HEK293 (cell line): ENCODE measurements at regions not wholly inside any gene's neighbourhood (a gene's known extent, or its start where the extent isn't known, plus 50 kb on each side); places are given as distances from the start of the nearest gene placed in this dataset.

Source experiments
- CTCF ChIA-PET: fragments of 350-600 bp; formaldehyde crosslinking; extraction: SDS; loops from one replicate; lab custom pipeline; 2021; ENCODE audit warnings: antibody characterized with exemption; lab: Yijun Ruan, JAX
- POLR2A ChIA-PET: fragments of 300-600 bp; formaldehyde crosslinking; extraction: SDS; loops from one replicate; lab custom pipeline; 2020; ENCODE audit warnings: antibody characterized with exemption, inconsistent platforms; lab: Yijun Ruan, JAX
- H3K27ac ChIP-seq: fragments of 200-500 bp; sonication (Bioruptor generic); 2 replicates; pipeline ENCODE4 v1.5.1; 2014; ENCODE audit warnings: low read depth, low read length, control low read depth, inconsistent platforms; ENCODE audit errors: extremely low read depth
- H3K36me3 ChIP-seq, 2 experiments: fragments of 200-500 bp in 1 of 2; sonication (Bioruptor generic) in 1 of 2; 1 replicate in 1 of 2; 2 replicates in 1 of 2; pipeline ENCODE4 v1.5.1; 2014 to 2017; ENCODE audit warnings: inconsistent platforms in 2 of 2, low read length in 2 of 2; ENCODE audit not compliant: control insufficient read depth in 2 of 2, insufficient read depth in 1 of 2
- H3K4me1 ChIP-seq: fragments of 200-500 bp; sonication (Bioruptor generic); 2 replicates; pipeline ENCODE4 v1.5.1; 2014; ENCODE audit warnings: mild to moderate bottlenecking, low read length, inconsistent platforms; ENCODE audit not compliant: control insufficient read depth, insufficient read depth
- H3K4me3 ChIP-seq: 2 replicates; pipeline ENCODE4 v1.5.1; 2011; ENCODE audit warnings: low read depth, mild to moderate bottlenecking, control low read depth, low read length, moderate library complexity
- H3K9me3 ChIP-seq: fragments of 200-500 bp; sonication (Bioruptor generic); 2 replicates; pipeline ENCODE4 v1.5.1; 2014; ENCODE audit warnings: low read depth, low read length, inconsistent platforms; ENCODE audit not compliant: control insufficient read depth, insufficient read depth
- EGR2 ChIP-seq: fragments of 450-650 bp; formaldehyde crosslinking; IDR thresholded peaks from 2 replicates; pipeline ENCODE4 v1.5.1; 2016; ENCODE audit warnings: low read depth, missing biosample characterization, missing genetic modification characterization
- MYNN ChIP-seq: fragments of 450-650 bp; formaldehyde crosslinking; IDR thresholded peaks from 2 replicates; pipeline ENCODE4 v1.5.1; 2016; ENCODE audit warnings: missing biosample characterization, missing genetic modification characterization, borderline replicate concordance
- OSR2 ChIP-seq: fragments of 450-650 bp; formaldehyde crosslinking; IDR thresholded peaks from 2 replicates; pipeline ENCODE4 v1.5.1; 2016; ENCODE audit warnings: missing biosample characterization, missing genetic modification characterization
- SCRT2 ChIP-seq: fragments of 450-650 bp; formaldehyde crosslinking; IDR thresholded peaks from 2 replicates; pipeline ENCODE4 v1.5.1; 2016; ENCODE audit warnings: missing biosample characterization, missing genetic modification characterization
- SETDB1 ChIP-seq: IDR thresholded peaks from one replicate; pipeline ENCODE4 v1.6.1; 2017; ENCODE audit warnings: mild to moderate bottlenecking, low read length, moderate library complexity, mixed read lengths; ENCODE audit not compliant: insufficient read length
- TRIM28 ChIP-seq: IDR thresholded peaks from 2 replicates; pipeline ENCODE4 v1.6.1; 2011; ENCODE audit warnings: low read length, control low read depth, borderline replicate concordance
- ZBTB1 ChIP-seq: fragments of 450-650 bp; formaldehyde crosslinking; IDR thresholded peaks from 2 replicates; pipeline ENCODE4 v1.5.1; 2016; ENCODE audit warnings: missing biosample characterization, missing genetic modification characterization
- ZBTB7A ChIP-seq: fragments of 450-650 bp; formaldehyde crosslinking; IDR thresholded peaks from 2 replicates; pipeline ENCODE4 v1.5.1; 2016; ENCODE audit warnings: low read depth, missing biosample characterization, missing genetic modification characterization
- ZIC2 ChIP-seq: fragments of 450-650 bp; formaldehyde crosslinking; IDR thresholded peaks from 2 replicates; pipeline ENCODE4 v1.5.1; 2016; ENCODE audit warnings: missing biosample characterization, missing genetic modification characterization
- ZNF133 ChIP-seq: fragments of 450-650 bp; formaldehyde crosslinking; IDR thresholded peaks from 2 replicates; pipeline ENCODE4 v1.5.1; 2016; ENCODE audit warnings: missing biosample characterization, missing genetic modification characterization
- ZNF140 ChIP-seq: fragments of 450-650 bp; formaldehyde crosslinking; IDR thresholded peaks from 2 replicates; pipeline ENCODE4 v1.5.1; 2016; ENCODE audit warnings: missing biosample characterization, missing genetic modification characterization
- ZNF174 ChIP-seq: fragments of 450-650 bp; formaldehyde crosslinking; IDR thresholded peaks from 2 replicates; pipeline ENCODE4 v1.5.0; 2017; ENCODE audit warnings: missing biosample characterization, mild to moderate bottlenecking, missing genetic modification characterization
- ZNF175 ChIP-seq: fragments of 450-650 bp; formaldehyde crosslinking; IDR thresholded peaks from 2 replicates; pipeline ENCODE4 v1.5.1; 2016; ENCODE audit warnings: missing biosample characterization, missing genetic modification characterization
- ZNF2 ChIP-seq: fragments of 450-650 bp; formaldehyde crosslinking; IDR thresholded peaks from 2 replicates; pipeline ENCODE4 v1.5.1; 2016; ENCODE audit warnings: missing biosample characterization, missing genetic modification characterization
- ZNF221 ChIP-seq: fragments of 450-650 bp; formaldehyde crosslinking; IDR thresholded peaks from 2 replicates; pipeline ENCODE4 v1.5.1; 2017; ENCODE audit warnings: missing biosample characterization, missing genetic modification characterization, borderline replicate concordance
- ZNF510 ChIP-seq: fragments of 450-650 bp; formaldehyde crosslinking; IDR thresholded peaks from 2 replicates; pipeline ENCODE4 v1.5.1; 2018; ENCODE audit warnings: mild to moderate bottlenecking, missing genetic modification characterization, missing biosample characterization; ENCODE audit not compliant: insufficient replicate concordance
- ZNF529 ChIP-seq: fragments of 450-650 bp; formaldehyde crosslinking; IDR thresholded peaks from 2 replicates; pipeline ENCODE4 v1.5.1; 2017; ENCODE audit warnings: missing genetic modification characterization, missing biosample characterization; ENCODE audit not compliant: insufficient replicate concordance
- ZNF555 ChIP-seq: fragments of 450-650 bp; formaldehyde crosslinking; conservative IDR thresholded peaks from 2 replicates; pipeline ENCODE4 v1.5.1; 2017; ENCODE audit warnings: missing biosample characterization, mild to moderate bottlenecking, missing genetic modification characterization, inconsistent platforms
- ZNF626 ChIP-seq: fragments of 450-650 bp; sonication (Bioruptor Pico); formaldehyde crosslinking; IDR thresholded peaks from 2 replicates; pipeline ENCODE4 v1.5.1; 2018; ENCODE audit warnings: missing biosample characterization, missing genetic modification characterization, inconsistent platforms
- ZNF747 ChIP-seq: fragments of 450-650 bp; formaldehyde crosslinking; IDR thresholded peaks from 2 replicates; pipeline ENCODE4 v1.5.1; 2016; ENCODE audit warnings: missing biosample characterization, missing genetic modification characterization
- TF ChIP-seq, protein P1 (sequence below): fragments of 450-650 bp; formaldehyde crosslinking; IDR thresholded peaks from 2 replicates; pipeline ENCODE4 v1.5.1; 2016; ENCODE audit warnings: missing biosample characterization, missing genetic modification characterization
- TF ChIP-seq, protein P2 (sequence below): fragments of 450-650 bp; formaldehyde crosslinking; IDR thresholded peaks from 2 replicates; pipeline ENCODE4 v1.5.1; 2017; ENCODE audit warnings: missing biosample characterization, missing genetic modification characterization
- TF ChIP-seq, protein P3 (sequence below): fragments of 450-650 bp; formaldehyde crosslinking; IDR thresholded peaks from 2 replicates; pipeline ENCODE4 v1.5.1; 2016; ENCODE audit warnings: missing biosample characterization, missing genetic modification characterization
- TF ChIP-seq, protein P4 (sequence below): fragments of 450-650 bp; formaldehyde crosslinking; IDR thresholded peaks from 2 replicates; pipeline ENCODE4 v1.5.1; 2016; ENCODE audit warnings: missing biosample characterization, missing genetic modification characterization

DNA sequence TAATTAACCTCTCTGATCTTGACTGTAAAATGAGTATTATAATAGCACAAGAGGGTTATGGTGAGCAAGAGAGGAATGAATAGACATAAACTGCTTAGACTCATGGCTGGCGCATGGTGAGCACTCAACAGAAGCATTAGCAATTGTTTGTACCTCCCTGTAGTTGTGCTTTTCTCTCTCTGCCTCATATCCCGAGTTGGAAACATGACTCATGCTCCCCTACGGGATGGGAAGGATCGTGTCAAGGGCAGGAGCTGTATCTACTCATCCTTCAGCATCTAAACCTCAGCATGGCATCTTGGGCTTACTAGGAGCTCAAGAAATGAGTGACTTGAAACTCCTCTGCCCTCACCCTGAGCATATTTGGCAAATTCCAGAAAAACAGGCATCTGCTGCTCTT, 299.6 kb downstream of the MAP2K4 start:
- Histone ChIP-seq H3K27ac (no peak overlapping the region), H3K9me3 (no peaks in the 10 kb centered on the region), H3K36me3 (no peaks in the 10 kb centered on the region), H3K4me3 (no peak overlapping the region), H3K4me1 (no peaks in the 10 kb centered on the region)
- ChIA-PET CTCF (no interaction called here), POLR2A (no interaction called here)
- TF ChIP-seq ZNF133 (tag by site-specific recombination) (no peak), ZIC2 (tag by site-specific recombination) (peak; percentile 19; the same call in 1 of the 2 replicates)
- TF ChIP-seq, all 188 proteins: peak for 1

DNA sequence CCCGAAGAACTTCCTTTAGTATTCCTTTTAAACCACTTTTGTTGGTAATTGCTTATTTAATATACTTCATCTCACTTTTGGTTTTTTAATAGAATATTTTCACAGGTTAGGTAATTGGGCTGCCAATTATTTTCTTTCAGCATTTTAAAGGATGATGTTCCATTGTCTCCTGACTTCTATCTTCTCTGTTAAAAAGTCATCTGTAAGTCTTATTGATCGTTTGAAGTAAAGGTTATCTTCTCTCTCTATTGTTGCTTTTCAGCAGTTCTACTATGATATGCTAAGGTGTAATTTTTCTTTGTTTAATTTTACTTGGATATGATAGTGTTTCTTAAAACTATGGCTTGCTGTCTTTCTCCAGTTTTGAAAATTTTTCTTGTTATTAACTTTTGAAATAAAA, 307.5 kb downstream of the MAP2K4 start:
- Histone ChIP-seq H3K9me3 (peaks cover 2% of the 10 kb centered on the region; the same call in 1 of the 2 replicates), H3K4me3 (no peak overlapping the region), H3K4me1 (no peaks in the 10 kb centered on the region), H3K27ac (no peak overlapping the region), H3K36me3 (no peaks in the 10 kb centered on the region)
- POLR2A ChIA-PET: no interaction called here
- no peak for TF ChIP-seq ZNF221 (tag by site-specific recombination)
- no peak for TF ChIP-seq ZNF555 (tag by site-specific recombination)
- TF ChIP-seq, protein P1, sequence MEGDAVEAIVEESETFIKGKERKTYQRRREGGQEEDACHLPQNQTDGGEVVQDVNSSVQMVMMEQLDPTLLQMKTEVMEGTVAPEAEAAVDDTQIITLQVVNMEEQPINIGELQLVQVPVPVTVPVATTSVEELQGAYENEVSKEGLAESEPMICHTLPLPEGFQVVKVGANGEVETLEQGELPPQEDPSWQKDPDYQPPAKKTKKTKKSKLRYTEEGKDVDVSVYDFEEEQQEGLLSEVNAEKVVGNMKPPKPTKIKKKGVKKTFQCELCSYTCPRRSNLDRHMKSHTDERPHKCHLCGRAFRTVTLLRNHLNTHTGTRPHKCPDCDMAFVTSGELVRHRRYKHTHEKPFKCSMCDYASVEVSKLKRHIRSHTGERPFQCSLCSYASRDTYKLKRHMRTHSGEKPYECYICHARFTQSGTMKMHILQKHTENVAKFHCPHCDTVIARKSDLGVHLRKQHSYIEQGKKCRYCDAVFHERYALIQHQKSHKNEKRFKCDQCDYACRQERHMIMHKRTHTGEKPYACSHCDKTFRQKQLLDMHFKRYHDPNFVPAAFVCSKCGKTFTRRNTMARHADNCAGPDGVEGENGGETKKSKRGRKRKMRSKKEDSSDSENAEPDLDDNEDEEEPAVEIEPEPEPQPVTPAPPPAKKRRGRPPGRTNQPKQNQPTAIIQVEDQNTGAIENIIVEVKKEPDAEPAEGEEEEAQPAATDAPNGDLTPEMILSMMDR (tag by site-specific recombination): no peak
- TF ChIP-seq ZNF529: no peak
- no peak for TF ChIP-seq ZNF175 (tag by site-specific recombination)
- TF ChIP-seq ZNF174 (tag by site-specific recombination): no peak
- no peak for TF ChIP-seq ZNF747 (tag by site-specific recombination)
- TF ChIP-seq EGR2 (tag by site-specific recombination): no peak
- TF ChIP-seq ZBTB1 (tag by site-specific recombination): no peak
- TF ChIP-seq OSR2 (tag by site-specific recombination): no peak
- TF ChIP-seq MYNN (tag by site-specific recombination): no peak
- TF ChIP-seq, protein P2, sequence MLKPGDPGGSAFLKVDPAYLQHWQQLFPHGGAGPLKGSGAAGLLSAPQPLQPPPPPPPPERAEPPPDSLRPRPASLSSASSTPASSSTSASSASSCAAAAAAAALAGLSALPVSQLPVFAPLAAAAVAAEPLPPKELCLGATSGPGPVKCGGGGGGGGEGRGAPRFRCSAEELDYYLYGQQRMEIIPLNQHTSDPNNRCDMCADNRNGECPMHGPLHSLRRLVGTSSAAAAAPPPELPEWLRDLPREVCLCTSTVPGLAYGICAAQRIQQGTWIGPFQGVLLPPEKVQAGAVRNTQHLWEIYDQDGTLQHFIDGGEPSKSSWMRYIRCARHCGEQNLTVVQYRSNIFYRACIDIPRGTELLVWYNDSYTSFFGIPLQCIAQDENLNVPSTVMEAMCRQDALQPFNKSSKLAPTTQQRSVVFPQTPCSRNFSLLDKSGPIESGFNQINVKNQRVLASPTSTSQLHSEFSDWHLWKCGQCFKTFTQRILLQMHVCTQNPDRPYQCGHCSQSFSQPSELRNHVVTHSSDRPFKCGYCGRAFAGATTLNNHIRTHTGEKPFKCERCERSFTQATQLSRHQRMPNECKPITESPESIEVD (tag by site-specific recombination): no peak
- no peak for TF ChIP-seq SCRT2 (tag by site-specific recombination)
- peak; percentile 82 for TF ChIP-seq TRIM28
- TF ChIP-seq SETDB1: peak; percentile 93
- TF ChIP-seq ZNF626 (tag by site-specific recombination): 0 out of 2 replicates have a peak, but pooled peaks have one; percentile 31
- TF ChIP-seq, protein P3, sequence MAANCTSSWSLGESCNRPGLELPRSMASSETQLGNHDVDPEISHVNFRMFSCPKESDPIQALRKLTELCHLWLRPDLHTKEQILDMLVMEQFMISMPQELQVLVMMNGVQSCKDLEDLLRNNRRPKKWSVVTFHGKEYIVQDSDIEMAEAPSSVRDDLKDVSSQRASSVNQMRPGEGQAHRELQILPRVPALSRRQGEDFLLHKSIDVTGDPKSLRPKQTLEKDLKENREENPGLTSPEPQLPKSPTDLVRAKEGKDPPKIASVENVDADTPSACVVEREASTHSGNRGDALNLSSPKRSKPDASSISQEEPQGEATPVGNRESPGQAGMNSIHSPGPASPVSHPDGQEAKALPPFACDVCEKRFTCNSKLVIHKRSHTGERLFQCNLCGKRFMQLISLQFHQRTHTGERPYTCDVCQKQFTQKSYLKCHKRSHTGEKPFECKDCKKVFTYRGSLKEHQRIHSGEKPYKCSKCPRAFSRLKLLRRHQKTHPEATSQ: no peak
- TF ChIP-seq ZNF140: no peak
- TF ChIP-seq ZNF2 (tag by site-specific recombination): no peak
- peak; percentile 23 for TF ChIP-seq ZNF510 (tag by site-specific recombination)
- TF ChIP-seq, protein P4, sequence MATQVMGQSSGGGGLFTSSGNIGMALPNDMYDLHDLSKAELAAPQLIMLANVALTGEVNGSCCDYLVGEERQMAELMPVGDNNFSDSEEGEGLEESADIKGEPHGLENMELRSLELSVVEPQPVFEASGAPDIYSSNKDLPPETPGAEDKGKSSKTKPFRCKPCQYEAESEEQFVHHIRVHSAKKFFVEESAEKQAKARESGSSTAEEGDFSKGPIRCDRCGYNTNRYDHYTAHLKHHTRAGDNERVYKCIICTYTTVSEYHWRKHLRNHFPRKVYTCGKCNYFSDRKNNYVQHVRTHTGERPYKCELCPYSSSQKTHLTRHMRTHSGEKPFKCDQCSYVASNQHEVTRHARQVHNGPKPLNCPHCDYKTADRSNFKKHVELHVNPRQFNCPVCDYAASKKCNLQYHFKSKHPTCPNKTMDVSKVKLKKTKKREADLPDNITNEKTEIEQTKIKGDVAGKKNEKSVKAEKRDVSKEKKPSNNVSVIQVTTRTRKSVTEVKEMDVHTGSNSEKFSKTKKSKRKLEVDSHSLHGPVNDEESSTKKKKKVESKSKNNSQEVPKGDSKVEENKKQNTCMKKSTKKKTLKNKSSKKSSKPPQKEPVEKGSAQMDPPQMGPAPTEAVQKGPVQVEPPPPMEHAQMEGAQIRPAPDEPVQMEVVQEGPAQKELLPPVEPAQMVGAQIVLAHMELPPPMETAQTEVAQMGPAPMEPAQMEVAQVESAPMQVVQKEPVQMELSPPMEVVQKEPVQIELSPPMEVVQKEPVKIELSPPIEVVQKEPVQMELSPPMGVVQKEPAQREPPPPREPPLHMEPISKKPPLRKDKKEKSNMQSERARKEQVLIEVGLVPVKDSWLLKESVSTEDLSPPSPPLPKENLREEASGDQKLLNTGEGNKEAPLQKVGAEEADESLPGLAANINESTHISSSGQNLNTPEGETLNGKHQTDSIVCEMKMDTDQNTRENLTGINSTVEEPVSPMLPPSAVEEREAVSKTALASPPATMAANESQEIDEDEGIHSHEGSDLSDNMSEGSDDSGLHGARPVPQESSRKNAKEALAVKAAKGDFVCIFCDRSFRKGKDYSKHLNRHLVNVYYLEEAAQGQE: no peak
- no peak for TF ChIP-seq ZBTB7A (tag by site-specific recombination)
- CTCF ChIA-PET: no interaction called here
